OCI-LY1 (cell line): ENCODE measurements at regions not wholly inside any gene's neighbourhood (a gene's known extent, or its start where the extent isn't known, plus 50 kb on each side); places are given as distances from the start of the nearest gene placed in this dataset.

Experiments used
- H2AFZ ChIP-seq: fragments of 200-600 bp; sonication (generic), shearing (Covaris generic); 2 replicates; pipeline ENCODE4 v1.6.0; 2014; ENCODE audit warnings: antibody characterized with exemption, mild to moderate bottlenecking, low read length
- H3F3A ChIP-seq: fragments of 200-600 bp; sonication (generic), shearing (Covaris generic); 2 replicates; pipeline ENCODE4 v1.6.0; 2014; ENCODE audit warnings: mild to moderate bottlenecking, antibody characterized with exemption, low read length, moderate library complexity; ENCODE audit not compliant: insufficient read depth
- H3K27ac ChIP-seq: fragments of 200-600 bp; sonication (generic); 2 replicates; pipeline ENCODE4 v1.5.1; 2014; ENCODE audit warnings: low read length, mixed run types, mild to moderate bottlenecking, low read depth; ENCODE audit not compliant: poor library complexity, severe bottlenecking
- H3K27me3 ChIP-seq: fragments of 200-600 bp; sonication (generic); 2 replicates; pipeline ENCODE4 v1.6.0; 2014; ENCODE audit warnings: antibody characterized with exemption, mild to moderate bottlenecking, low read length, moderate library complexity; ENCODE audit not compliant: insufficient read depth
- H3K36me3 ChIP-seq: fragments of 200-600 bp; sonication (generic); 2 replicates; pipeline ENCODE4 v1.6.1; 2014; ENCODE audit warnings: mild to moderate bottlenecking, antibody characterized with exemption, low read length, moderate library complexity, mixed read lengths; ENCODE audit not compliant: insufficient read depth
- H3K4me1 ChIP-seq: fragments of 200-600 bp; sonication (generic); 2 replicates; pipeline ENCODE4 v1.5.1; 2014; ENCODE audit warnings: mild to moderate bottlenecking, low read length, moderate library complexity; ENCODE audit not compliant: insufficient read depth, severe bottlenecking
- H3K4me2 ChIP-seq: fragments of 200-600 bp; sonication (generic), shearing (Covaris generic); 2 replicates; pipeline ENCODE4 v1.6.1; 2014; ENCODE audit warnings: low read length
- H3K4me3 ChIP-seq: fragments of 200-600 bp; sonication (generic); 2 replicates; pipeline ENCODE4 v1.5.1; 2014; ENCODE audit warnings: low read length, low read depth, mild to moderate bottlenecking, mixed read lengths; ENCODE audit not compliant: poor library complexity, severe bottlenecking
- H3K79me2 ChIP-seq: fragments of 200-600 bp; shearing (Covaris generic); 2 replicates; pipeline ENCODE4 v1.6.1; 2016; ENCODE audit warnings: mixed run types, low read length, mixed read lengths; ENCODE audit not compliant: insufficient read depth
- H3K9ac ChIP-seq: fragments of 200-600 bp; sonication (generic), shearing (Covaris generic); 2 replicates; pipeline ENCODE4 v1.6.1; 2014; ENCODE audit warnings: mild to moderate bottlenecking, low read length, mixed read lengths
- H3K9me2 ChIP-seq: fragments of 200-600 bp; sonication (generic), shearing (Covaris generic); 2 replicates; pipeline ENCODE4 v1.6.1; 2014; ENCODE audit warnings: low read depth, mild to moderate bottlenecking, low read length, mixed read lengths
- H3K9me3 ChIP-seq: fragments of 200-600 bp; shearing (Covaris generic); 2 replicates; pipeline ENCODE4 v1.6.1; 2014; ENCODE audit warnings: low read length, mixed read lengths
- H4K20me1 ChIP-seq: fragments of 200-600 bp; sonication (generic), shearing (Covaris generic); 2 replicates; pipeline ENCODE4 v1.6.0; 2016; ENCODE audit warnings: mild to moderate bottlenecking, low read length; ENCODE audit not compliant: insufficient read depth
- EZH2 ChIP-seq: fragments of 200-600 bp; sonication (generic), shearing (Covaris generic); IDR thresholded peaks from 2 replicates; pipeline ENCODE4 v1.8.0; 2017; ENCODE audit warnings: borderline replicate concordance, mixed run types, mild to moderate bottlenecking, antibody characterized with exemption, low read length, moderate library complexity, mixed read lengths
- TF ChIP-seq, protein P1 (sequence below): fragments of 200-600 bp; sonication (generic), shearing (Covaris generic); IDR thresholded peaks from 2 replicates; pipeline ENCODE4 v1.5.1; 2017; ENCODE audit warnings: mild to moderate bottlenecking, antibody characterized with exemption, low read length, moderate library complexity, mixed read lengths

DNA sequence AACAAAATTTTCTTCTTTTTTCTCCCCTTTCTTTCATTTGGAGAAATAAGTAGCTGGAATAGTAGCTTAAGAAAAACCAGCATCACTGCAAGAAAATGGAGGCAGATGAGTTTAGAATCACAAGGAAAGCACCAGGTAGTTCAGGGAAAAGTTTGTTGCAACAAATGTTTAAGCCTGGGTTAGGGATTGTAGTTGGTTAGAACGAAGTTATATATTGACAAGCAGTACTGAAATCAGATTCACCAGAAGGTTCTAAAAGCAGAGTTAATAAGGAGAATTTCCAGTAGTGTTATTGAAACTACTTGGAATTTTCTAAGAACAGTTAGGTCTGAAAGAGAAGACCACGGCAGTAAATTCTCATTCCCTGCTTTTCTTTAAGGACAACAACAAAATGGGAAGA lies 70.2 kb downstream of the BMP2 start:
- H2AFZ ChIP-seq, result no peak overlapping the region
- no peaks in the 10 kb centered on the region for H3K9me3 ChIP-seq
- H3K9ac ChIP-seq, result no peak overlapping the region
- no peaks in the 10 kb centered on the region for H3K79me2 ChIP-seq
- H4K20me1 ChIP-seq, result no peaks in the 10 kb centered on the region
- no peaks in the 10 kb centered on the region for H3K4me1 ChIP-seq
- no peak overlapping the region for H3K4me3 ChIP-seq
- H3K27ac ChIP-seq, result no peak overlapping the region
- no peaks in the 10 kb centered on the region for H3K36me3 ChIP-seq
- no peak overlapping the region for H3K4me2 ChIP-seq
- no peaks in the 10 kb centered on the region for H3K9me2 ChIP-seq
- no peaks in the 10 kb centered on the region for H3K27me3 ChIP-seq
- no peak for TF ChIP-seq EZH2
- TF ChIP-seq, protein P1, sequence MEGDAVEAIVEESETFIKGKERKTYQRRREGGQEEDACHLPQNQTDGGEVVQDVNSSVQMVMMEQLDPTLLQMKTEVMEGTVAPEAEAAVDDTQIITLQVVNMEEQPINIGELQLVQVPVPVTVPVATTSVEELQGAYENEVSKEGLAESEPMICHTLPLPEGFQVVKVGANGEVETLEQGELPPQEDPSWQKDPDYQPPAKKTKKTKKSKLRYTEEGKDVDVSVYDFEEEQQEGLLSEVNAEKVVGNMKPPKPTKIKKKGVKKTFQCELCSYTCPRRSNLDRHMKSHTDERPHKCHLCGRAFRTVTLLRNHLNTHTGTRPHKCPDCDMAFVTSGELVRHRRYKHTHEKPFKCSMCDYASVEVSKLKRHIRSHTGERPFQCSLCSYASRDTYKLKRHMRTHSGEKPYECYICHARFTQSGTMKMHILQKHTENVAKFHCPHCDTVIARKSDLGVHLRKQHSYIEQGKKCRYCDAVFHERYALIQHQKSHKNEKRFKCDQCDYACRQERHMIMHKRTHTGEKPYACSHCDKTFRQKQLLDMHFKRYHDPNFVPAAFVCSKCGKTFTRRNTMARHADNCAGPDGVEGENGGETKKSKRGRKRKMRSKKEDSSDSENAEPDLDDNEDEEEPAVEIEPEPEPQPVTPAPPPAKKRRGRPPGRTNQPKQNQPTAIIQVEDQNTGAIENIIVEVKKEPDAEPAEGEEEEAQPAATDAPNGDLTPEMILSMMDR, result no peak
- H3F3A ChIP-seq, result no peaks in the 10 kb centered on the region

DNA sequence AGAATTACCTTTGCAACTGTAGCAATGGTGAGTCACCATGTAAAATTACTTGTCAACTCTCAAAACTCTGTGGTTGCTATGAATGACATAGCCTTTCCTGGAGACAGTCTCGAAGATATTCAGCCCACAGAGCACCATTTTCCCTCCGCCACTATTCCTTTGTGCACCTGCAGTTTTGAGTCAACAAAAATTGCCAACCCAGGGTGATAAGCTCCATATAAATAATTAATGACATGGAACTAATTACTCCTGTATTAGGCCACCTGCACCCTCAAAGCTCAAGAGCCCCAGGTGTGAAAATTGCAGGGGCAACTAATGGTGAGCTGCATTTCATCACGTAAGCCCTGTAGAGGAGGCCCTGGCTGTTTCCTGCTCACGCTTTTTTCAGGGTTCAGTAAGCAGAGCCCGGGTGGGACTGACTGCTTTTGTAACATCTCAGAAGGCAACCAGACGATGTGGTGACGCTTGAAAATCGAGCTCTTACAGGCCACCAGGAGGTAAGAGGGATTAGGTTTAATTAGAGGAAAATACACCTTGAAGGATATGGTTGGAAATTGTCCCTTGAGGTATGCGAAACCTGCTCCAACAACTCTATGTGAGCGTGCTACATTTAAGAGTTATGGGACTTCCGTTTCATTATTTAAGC lies 70.8 kb downstream of the BMP2 start:
- no peak overlapping the region for H3K4me2 ChIP-seq
- no peaks in the 10 kb centered on the region for H3K4me1 ChIP-seq
- TF ChIP-seq, protein P1, result no peak
- TF ChIP-seq EZH2, result no peak
- H3K27ac ChIP-seq, result no peak overlapping the region
- no peak overlapping the region for H3K4me3 ChIP-seq
- no peaks in the 10 kb centered on the region for H3F3A ChIP-seq
- no peaks in the 10 kb centered on the region for H3K9me3 ChIP-seq
- no peaks in the 10 kb centered on the region for H3K9me2 ChIP-seq
- no peaks in the 10 kb centered on the region for H4K20me1 ChIP-seq
- no peak overlapping the region for H3K9ac ChIP-seq
- H2AFZ ChIP-seq, result no peak overlapping the region
- H3K27me3 ChIP-seq, result no peaks in the 10 kb centered on the region
- no peaks in the 10 kb centered on the region for H3K79me2 ChIP-seq
- no peaks in the 10 kb centered on the region for H3K36me3 ChIP-seq

DNA sequence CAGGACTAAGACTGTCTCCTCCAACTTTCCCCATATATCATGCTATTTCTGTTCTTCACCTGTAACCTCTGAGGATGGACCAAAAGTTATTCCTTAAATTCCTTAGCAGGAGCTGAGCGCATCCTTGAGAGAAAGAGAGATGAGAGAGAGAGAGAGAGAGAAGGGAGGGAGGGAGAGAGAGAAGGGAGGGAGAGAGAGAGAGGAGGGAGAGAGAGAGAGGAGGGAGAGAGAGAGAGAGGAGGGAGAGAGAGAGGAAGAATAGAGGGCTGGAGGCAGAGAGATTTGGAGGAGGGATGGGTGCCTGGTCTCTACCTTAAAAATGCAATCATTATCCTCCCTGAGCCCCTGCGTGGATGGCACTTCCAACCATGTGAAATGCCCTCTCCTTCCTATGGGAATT lies 73.6 kb downstream of the BMP2 start:
- Histone ChIP-seq H2AFZ (no peak overlapping the region), H3K9me2 (no peaks in the 10 kb centered on the region), H3F3A (no peaks in the 10 kb centered on the region), H3K36me3 (no peaks in the 10 kb centered on the region), H3K9me3 (no peaks in the 10 kb centered on the region), H3K27ac (no peak overlapping the region), H3K4me2 (no peak overlapping the region), H3K9ac (no peak overlapping the region), H4K20me1 (no peaks in the 10 kb centered on the region), H3K79me2 (no peaks in the 10 kb centered on the region), H3K4me1 (no peaks in the 10 kb centered on the region), H3K27me3 (no peaks in the 10 kb centered on the region), H3K4me3 (no peak overlapping the region)
- no peak for TF ChIP-seq EZH2
- TF ChIP-seq, protein P1, result no peak
